ENCODE measurements at regions not wholly inside any gene's neighbourhood (a gene's known extent, or its start where the extent isn't known, plus 50 kb on each side); places are given as distances from the start of the nearest gene placed in this dataset.

- TF ChIP-seq, protein P1, sequence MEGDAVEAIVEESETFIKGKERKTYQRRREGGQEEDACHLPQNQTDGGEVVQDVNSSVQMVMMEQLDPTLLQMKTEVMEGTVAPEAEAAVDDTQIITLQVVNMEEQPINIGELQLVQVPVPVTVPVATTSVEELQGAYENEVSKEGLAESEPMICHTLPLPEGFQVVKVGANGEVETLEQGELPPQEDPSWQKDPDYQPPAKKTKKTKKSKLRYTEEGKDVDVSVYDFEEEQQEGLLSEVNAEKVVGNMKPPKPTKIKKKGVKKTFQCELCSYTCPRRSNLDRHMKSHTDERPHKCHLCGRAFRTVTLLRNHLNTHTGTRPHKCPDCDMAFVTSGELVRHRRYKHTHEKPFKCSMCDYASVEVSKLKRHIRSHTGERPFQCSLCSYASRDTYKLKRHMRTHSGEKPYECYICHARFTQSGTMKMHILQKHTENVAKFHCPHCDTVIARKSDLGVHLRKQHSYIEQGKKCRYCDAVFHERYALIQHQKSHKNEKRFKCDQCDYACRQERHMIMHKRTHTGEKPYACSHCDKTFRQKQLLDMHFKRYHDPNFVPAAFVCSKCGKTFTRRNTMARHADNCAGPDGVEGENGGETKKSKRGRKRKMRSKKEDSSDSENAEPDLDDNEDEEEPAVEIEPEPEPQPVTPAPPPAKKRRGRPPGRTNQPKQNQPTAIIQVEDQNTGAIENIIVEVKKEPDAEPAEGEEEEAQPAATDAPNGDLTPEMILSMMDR (IDR thresholded peaks at IDR 0.05 in 2 of 3, conservative IDR thresholded peaks at IDR 0.05 in 1 of 3; ENCODE audit: control insufficient read depth in 2 of 3, extremely low read depth in 1 of 3, insufficient read depth in 1 of 3, low read depth in 3 of 3, low read length in 3 of 3): no peak
- TF ChIP-seq BCL11A (IDR thresholded peaks at IDR 0.05; ENCODE audit: low read depth, low read length): no peak
- TF ChIP-seq EZH2 (IDR thresholded peaks at IDR 0.05; ENCODE audit: borderline replicate concordance, control insufficient read depth, low read depth, low read length): no peak
- no peak for TF ChIP-seq CHD2 (IDR thresholded peaks at IDR 0.05; ENCODE audit: borderline replicate concordance, low read depth, low read length)
- no peak for TF ChIP-seq JUND (IDR thresholded peaks at IDR 0.05; ENCODE audit: low read depth, low read length)
- TF ChIP-seq SRF (IDR thresholded peaks at IDR 0.05; ENCODE audit: low read depth in 2 of 2, low read length in 2 of 2): no peak
- no peak for TF ChIP-seq POLR2A (IDR thresholded peaks at IDR 0.05; ENCODE audit: low read depth, low read length)
- no peak for TF ChIP-seq BACH1 (IDR thresholded peaks at IDR 0.05; ENCODE audit: borderline replicate concordance)
- no peak for TF ChIP-seq ATF3 (IDR thresholded peaks at IDR 0.05; ENCODE audit: borderline replicate concordance, extremely low read depth, low read depth, low read length)
Measured at GRCh38 chr13:85533911-85534310, 265.3 kb downstream of the SLITRK6 start.
